Glomerular visceral epithelial cell (primary cell): ENCODE measurements at regions not wholly inside any gene's neighbourhood (a gene's known extent, or its start where the extent isn't known, plus 50 kb on each side); places are given as distances from the start of the nearest gene placed in this dataset.
"Not testable (repeated sequence)": the region's sequence is repeated elsewhere in the genome, so short reads cannot be mapped to it uniquely, and the experiment has no call there.

ENCODE experiments used
- DNase-seq: peaks from one replicate; pipeline ENCODE4 v3.0.0-alpha.2; 2016; ENCODE audit errors: extremely low spot score

DNA sequence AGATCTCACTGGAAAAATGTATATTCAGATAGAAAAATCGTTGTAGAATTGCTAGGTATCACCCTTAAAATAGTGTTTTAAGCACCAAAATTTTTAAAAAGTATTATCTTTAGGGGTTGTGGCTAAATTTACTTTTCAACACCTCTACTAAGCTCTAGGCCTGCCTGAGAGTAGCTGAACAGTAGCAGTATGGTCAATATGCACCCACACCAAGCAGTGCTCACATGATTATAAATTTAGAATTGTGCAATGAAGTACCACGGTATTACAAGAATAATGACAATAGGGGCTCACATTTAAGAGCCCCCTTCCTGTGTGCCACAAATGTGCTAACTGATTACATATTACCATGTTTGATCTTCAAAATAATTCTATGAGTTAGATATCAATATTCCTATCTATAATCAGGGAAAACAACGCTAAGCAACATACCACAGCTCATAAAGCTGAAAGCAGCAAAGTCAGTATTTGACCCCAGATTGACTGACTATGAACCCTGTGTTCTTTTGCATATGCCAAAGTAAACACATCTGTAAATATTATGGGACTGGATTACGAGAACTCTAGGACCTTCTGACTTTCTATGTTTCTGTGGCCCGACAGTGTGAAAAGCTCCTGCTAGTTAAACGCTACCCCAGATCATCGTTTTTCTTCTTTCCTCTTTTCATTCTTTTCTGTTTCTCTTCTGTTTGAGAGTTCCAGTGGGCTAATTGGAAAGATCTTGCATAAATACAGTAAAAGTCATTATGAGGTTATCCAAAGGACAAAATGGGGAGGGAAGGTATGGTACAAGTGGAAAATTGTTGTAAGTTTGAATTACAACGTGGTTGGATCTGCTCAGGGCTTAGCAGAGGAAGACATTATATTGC lies 201.1 kb upstream of the C1orf87 start:
- no peak for DNase-seq

DNA sequence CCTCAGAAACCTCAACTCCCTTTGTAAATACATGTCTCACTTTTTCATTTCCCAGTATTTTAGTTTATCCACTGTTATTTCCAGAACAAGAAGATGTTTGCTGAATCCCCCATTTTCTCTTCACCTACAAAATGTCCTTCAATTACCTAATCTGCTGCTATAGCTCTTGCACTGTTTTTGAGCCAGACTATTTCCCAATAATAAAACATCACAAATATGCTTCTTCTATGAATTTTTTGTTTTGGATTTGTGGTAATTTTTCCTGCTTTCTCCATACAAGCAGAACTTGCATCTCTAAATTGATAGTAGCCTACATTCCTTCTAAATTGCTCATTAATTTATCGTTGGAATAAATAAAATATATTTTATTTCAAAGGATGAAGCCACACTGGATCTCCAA lies 199.6 kb upstream of the C1orf87 start:
- DNase-seq: no peak

DNA sequence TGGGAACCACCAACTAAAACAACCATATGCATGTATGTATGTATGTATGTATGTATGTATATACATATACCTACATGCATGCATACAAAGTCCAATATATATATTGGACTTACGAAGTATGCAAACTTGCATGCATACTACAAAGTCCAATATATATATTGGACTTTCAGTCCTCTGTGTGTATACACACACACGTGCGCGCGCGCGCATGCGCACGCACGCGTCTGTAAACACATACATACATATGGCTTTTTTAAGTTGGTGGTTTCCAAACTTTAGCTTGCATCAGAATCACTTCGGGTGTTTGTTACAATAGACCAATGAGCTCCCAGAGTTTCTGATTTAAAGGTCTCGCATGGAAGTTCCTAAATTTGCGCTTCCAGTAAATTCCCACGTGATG lies 197.5 kb upstream of the C1orf87 start:
- no peak for DNase-seq

DNA sequence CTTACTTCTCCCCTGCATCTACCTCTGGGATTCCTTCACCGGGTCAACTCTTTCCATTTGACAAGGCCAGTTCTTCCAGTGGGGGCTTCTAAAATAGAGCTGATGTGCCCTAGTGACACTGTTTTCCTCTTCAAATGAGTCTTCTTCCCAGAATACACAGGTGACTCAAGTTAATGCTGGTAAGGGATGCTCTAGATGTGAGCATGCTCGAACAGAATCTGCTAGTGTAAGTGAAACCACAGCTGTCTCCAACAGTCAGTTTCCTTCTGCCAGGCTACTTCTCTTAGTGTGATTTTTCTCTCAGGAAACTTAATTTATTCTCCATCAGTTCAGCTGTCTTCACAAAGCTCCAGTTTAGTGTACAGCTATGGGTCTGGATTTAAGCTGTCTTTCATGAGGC lies 194.9 kb upstream of the C1orf87 start:
- no peak for DNase-seq

DNA sequence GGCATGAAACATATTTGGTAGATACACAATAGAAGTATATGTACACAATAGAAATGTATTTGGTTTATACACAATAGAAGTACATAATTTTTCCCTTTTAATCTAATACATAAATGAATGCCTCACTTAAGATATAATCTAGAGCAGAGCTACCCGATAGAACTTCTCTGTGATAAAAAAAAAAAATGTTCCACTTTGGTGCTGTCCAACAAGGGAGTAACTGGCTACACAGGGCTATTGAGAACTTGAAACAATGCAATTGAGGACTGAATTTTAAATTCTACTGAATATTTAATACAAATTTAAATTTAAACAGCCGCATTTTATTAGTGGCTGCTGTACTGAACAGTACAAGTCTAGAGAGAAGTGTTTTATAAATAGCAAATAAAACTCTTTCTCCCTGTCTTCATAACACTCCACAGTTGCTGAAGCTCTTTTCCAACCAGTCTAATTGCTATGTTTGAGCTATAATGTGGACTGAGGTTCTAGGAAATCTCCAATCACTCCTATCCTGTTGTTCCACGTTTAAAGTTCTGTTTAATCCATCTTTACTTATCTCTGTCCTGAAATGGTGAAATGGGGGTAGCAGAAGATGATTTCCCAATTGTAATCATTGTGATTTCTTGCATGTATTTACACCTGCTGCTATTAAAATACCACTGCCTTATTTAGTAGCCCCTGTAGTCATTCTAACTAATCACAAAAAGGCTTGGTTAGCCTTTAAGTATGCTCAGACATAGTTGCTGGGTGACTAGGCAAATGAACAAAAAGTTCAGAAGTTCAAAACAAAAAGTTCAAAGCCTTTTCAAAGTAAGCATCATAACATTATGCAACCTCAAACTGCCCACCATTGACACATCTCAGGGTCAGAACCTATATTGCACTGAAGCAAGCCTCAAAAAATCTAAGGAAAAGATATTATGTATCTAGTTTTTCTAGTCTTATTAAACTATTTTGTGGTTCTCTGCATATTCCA lies 192.3 kb upstream of the C1orf87 start:
- no peak for DNase-seq

DNA sequence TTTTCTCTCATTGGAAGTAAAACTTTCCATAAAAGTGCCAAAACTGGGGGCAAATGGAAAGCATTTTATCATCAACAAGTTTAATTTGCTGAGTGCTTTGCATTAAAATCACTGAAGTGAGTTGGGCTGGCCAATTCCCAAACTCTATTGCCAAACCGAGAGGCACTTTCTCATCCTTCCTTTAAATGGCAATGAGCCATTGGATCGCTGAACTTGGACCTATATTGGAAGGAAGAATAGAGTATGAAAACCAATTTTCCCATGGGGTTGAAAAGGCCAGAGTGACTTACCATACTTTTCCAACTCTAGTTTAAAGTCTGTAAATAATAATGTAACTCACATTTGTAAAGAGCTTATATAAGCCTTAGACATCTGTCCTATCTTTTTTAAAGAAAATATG lies 189.1 kb upstream of the C1orf87 start:
- no peak for DNase-seq

DNA sequence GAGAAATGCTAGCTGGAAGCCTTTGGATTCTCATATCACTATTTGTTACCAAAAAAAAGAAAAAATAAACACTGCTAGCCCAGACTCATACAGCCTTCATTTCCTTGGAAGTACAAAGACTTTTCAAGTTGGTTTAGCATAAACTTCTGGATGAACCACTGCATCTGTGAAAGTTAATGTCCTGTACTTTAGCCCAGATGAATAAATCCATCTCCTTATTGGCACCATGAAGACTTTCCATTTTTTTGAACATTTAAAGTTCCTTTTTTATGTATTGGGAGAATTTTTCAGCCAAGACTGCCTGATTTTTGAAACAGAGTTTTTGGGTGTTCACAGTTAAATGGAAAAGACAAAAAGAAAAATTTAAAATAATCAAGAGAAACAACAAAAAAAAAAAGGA lies 184.0 kb upstream of the C1orf87 start:
- DNase-seq: no peak

DNA sequence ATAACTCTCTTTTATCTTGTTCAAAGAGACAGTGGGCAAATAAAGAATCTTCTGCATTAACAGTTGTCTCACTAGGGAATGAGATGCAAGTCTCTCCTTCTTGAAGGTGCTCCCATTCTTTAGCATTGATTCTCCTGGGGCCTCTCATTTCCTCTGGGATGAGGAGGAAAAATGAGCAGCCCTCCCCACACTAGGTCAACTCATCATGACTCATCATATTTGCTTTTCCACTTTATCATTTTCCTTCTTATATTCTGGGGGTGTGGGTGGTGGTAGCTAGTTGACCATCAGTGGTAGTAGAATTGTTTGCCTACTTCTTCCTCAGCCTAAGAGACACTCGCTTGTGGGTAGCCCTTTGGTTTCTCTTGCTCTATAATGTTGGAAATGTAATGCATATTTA lies 182.0 kb upstream of the C1orf87 start:
- no peak for DNase-seq

DNA sequence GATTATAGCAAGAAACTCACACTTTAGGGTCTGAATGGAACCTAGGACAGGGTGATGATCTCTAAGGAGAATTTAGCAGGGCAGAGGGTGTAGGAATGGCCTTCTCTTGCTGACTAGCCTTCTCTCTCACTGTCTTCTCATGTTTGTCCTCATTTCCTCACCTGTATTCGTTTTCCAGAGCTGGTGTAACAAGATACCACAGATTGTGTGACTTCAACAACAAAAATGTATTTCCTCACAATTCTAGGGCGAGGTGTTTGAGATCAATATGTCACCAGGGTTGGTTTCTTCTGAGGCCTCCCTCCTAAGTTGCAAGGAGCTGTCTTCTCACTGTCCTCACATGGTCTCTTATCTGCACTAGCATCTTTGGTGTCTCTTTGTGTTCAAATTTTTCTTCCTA lies 177.9 kb upstream of the C1orf87 start:
- DNase-seq: no peak

DNA sequence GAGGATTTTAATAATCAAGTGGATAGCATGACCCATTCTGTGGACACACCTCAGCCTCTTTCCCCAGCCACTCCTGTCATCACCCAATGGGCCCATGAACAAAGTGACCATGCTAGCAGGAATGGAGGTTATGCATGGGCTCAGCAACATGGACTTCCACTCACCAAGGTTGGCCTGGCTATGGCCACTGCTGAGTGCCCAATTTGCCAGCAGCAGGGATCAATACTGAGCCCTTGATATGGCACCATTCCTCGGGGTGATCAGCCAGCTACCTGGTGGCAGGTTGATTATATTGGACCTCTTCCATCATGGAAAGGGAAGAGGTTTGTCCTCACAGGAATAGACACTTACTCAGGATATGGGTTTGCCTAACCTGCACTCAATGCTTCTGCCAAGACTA lies 173.9 kb upstream of the C1orf87 start:
- DNase-seq: not testable (repeated sequence)

DNA sequence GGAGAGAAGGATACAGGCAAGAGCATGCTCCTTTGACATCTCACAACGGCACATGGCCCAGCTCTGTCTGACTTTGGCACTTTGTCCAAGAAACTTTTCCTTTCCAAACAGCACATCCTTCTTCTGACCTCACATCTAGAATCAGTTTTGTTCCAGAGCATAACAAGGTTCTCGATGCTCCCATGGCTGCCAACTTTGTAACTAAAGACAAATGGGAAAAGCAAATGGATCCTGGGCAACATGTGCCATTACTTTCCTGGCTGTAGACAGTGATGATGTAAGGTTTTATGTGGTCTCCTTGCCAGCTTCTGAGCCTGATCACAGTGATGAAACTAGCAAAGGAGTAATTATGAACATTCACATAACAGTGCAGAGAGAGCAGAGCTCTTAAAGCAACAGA lies 171.8 kb upstream of the C1orf87 start:
- no peak for DNase-seq

DNA sequence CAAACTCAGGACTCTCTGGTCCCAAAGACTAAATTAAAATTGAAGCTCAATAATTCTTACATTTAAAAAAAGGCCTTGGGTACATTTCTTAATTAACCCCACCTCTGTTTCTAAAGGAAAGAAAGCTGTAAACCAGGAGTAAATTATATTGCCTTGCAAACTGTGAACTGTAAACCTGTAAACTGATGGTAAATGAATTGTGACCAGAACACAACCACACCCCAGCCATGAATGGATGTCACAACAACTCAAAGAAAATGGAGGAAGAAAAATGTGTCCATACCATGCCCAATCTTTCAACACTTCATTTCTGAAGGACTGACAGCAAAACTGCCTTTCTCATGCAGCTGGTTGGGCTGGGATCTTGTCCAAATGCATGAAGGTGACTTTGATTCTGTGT lies 171.3 kb upstream of the C1orf87 start:
- no peak for DNase-seq

DNA sequence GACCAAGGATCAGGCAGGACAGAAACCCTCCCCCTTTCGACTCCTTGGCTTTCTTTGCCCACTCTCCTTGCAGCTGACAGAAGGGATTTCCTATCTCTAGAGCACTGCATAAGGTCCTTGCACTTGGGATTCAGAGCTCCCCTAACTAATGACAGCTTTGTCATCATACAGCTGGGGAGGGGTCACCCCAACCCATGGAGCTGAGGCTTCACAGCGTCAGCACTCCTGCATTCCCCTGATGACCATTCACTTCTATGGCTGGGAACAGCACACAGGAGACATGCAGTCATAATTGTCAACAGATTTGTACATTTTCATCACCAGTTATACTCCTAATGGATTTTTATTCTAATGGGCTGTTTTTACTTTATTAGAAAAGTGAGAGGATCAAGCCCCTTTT lies 161.7 kb upstream of the C1orf87 start:
- DNase-seq: no peak

DNA sequence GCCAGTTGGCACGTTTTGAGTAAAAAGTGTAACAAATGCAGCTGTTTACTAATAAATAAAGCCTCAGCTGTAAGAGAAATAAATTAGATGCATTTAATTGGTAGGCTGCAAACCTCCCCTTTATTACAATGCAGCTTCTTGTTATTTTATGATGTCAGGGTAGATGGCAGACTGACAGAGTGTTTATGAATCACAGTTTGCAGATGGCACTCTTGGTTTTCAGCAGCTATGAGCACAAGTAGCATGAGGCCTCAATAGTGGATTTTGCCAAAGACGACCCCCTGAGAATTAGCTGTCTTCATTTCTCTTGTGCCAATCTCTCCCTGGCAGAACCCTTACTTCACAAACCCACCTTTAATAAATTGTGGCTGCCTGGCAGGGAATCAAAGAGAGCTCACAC lies 161.2 kb upstream of the C1orf87 start:
- DNase-seq: no peak

DNA sequence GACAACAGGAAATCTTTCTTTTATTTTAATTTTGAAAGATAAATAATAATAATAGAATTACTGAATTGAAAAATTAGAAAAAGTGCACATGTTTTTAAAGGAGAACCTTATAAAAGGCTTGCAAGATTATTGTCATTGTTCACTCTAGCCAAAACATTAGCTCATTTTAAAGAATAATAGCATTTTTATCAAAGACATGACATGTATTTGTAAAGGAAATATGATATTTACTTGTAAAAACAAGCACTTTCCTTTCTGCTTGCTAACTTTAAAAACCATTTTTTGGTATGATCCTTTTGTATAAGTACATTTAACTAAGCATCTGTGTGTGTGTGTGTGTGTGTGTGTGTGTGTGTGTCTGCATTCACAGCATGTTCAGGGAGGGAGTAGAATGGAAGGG lies 156.3 kb upstream of the C1orf87 start:
- no peak for DNase-seq

DNA sequence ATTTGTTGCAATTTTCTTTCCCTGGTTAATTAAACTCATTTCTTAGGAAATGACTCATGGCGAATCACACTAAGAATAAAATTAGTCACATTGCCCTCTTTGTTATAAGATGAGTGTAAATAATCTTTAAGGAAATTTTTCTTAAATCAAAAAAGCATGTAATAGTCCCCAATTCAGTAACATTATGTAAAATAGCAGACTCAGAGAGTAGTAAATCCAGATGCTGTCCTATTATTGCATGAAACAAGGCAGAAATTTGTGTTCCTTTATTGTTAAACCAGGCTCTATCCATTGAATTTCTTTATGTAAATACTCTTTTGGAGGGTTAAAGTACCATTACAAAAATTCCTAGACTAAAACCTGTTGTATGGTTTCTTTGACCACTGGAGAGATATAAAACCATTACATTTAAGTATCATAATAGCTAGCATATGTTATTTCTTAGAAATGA lies 154.5 kb upstream of the C1orf87 start:
- no peak for DNase-seq

DNA sequence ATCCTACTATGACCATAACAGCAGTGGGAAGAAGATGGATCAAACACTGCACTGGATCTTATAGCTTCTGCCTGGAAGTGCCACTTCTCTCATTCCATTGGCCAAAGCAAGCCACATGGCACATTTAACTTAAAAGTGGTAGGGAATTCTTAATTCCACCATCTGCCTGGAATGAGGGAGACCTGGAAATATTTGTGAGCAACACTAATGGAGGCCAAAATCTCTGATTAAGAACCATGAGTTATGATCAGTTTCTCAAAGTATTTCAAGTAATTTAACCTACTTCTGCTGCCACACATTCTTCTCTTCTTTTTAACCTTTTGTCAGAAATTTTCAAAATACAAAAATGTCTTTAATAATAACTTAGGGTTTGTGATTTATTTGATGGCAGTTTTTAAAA lies 154.0 kb upstream of the C1orf87 start:
- DNase-seq: no peak

DNA sequence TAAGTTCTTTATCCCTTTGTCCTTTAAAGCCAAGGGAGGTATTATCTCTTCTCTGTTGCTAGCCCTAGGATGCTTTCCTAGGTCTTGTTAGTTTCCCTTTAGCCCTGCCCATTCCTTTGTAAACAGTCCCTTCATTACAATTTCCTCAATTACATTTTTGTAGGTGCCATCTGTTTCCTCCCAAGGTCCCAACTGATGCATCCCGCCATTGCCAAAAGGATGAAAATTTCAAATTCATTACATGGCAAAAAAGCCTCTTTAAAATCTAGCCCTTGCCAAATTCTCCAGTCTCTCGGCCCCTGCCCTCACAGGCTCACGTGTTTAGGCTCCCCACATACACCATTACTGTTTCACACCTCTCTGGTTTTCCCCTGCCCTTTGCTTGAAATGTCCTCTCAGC lies 151.9 kb upstream of the C1orf87 start:
- no peak for DNase-seq

DNA sequence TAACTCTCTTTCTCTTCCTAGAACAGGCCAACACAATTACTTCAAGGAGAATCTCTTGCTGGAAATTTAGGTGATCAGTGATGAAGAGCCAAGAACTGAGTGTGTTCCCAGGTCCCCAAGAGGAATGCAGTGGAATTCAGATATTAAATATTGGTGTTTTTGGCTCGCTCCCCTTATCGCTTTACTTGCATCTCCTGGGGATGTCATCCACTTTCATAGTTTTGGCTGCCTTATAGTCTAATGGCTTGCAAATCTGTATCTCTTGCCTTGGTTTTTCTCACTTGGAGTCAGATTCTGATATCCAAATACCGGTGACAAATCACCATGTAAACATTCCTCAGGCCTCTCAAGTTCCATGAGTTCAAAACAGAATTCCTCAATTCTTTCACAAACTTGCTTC lies 151.0 kb upstream of the C1orf87 start:
- no peak for DNase-seq

DNA sequence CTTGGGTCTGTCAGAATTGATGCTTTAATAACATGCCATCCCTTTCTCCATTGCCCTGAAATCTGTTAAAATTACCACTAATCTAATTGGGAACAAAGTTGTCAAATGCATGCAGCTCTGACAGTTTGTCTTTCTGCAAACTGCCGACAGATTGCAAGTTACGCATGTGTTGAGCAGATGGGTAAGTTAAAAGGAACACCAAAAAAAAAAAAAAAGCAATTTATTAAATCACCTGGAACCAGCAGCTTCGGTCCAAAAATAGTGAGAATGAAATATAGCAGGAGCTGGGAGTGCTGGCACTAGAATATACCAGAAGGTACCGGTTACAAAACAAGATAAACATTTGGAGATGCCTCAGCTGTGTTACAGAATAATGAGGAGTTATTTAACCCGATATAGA lies 149.6 kb upstream of the C1orf87 start:
- DNase-seq: no peak

DNA sequence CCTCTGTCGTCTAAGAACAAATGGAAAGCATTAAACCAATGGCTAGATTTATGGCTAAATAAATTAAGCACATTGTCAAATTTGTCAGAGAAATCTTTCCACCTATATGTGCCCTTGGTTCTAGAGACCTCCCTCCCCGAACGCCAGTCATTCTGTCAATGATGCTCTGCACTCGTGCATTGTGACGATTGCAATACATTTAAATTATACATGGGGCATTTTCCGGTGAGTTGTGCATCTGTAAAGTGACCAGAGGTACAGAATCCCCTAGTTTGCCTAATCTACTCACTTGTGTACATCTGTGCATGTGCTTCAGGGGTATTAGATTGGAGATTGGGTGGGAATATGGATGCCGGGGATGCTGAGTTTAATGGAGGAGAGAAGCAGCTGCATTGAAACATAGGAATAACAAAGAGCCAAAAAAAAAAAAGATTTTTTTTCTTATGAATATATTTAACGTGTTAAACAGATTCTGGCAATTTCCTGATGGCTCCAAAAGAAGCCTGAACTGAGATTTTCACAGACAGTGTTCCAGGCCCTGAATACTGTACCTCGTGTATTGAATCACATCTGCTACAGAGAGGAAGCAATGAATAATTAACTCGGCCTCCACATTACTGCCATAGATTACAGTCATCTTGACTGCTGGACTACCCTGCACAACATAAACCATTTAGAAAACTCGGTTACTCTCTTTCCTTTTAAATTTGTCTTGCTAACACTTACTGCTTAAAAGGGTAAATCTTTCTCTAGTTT lies 149.0 kb upstream of the C1orf87 start:
- DNase-seq: no peak

DNA sequence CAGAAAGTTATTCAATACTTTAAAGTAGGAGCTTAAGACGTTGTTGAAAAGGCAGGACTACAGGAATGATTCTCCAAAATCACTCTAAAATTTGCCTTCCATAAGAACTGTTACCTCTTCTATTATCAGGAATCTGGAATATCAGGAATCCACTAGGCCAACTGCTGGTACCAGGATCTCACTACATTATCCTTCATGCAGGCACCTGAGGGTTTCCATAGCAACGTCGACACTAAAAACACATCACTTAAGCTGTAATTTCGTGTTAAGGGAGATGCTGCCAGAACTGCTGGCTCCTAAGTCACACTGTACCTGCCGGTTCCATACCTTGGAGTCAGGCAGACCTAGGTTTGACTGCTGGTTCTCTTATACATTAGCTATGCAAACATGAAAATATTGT lies 139.7 kb upstream of the C1orf87 start:
- DNase-seq: no peak
